ENCODE measurements at regions not wholly inside any gene's neighbourhood (a gene's known extent, or its start where the extent isn't known, plus 50 kb on each side); places are given as distances from the start of the nearest gene placed in this dataset.
"Not testable (repeated sequence)": the region's sequence is repeated elsewhere in the genome, so short reads cannot be mapped to it uniquely, and the experiment has no call there.

DNA sequence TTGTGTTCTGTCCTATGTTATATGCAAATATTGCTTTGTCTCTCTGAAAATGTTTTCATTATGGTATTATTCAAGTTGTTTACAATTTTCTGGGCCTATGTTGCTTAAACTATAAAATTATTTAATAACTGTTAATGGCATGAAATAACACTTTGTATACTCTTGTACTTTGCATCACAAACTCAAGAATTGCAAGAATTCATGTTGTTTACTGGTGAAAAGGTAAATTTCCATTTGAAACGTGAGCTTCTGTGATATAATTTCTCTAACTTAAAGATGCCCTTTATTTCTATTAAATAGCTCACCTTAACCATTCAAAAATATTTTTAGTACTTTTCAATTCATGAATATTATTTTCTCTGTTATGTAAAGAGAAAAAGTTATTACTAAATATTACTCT is 1504.2 kb downstream of the SUCLG1 start:
- no peaks in the 10 kb centered on the region for H3K36me3 ChIP-seq
- no peaks in the 10 kb centered on the region for H3K27me3 ChIP-seq
- no peaks in the 10 kb centered on the region for H3K9me3 ChIP-seq
- no peaks in the 10 kb centered on the region for H3K4me1 ChIP-seq (ENCODE audit: insufficient read depth)
- 47 to 62% (median 49%) methylated on average over 1 of the region's 1 CpG for WGBS, 3 donors
- H3K4me3 ChIP-seq = no peak overlapping the region
- no peak for TF ChIP-seq EP300 (IDR thresholded peaks at IDR 0.05)
- no peak for TF ChIP-seq POLR2A (IDR thresholded peaks at IDR 0.05)
- TF ChIP-seq, protein P1, sequence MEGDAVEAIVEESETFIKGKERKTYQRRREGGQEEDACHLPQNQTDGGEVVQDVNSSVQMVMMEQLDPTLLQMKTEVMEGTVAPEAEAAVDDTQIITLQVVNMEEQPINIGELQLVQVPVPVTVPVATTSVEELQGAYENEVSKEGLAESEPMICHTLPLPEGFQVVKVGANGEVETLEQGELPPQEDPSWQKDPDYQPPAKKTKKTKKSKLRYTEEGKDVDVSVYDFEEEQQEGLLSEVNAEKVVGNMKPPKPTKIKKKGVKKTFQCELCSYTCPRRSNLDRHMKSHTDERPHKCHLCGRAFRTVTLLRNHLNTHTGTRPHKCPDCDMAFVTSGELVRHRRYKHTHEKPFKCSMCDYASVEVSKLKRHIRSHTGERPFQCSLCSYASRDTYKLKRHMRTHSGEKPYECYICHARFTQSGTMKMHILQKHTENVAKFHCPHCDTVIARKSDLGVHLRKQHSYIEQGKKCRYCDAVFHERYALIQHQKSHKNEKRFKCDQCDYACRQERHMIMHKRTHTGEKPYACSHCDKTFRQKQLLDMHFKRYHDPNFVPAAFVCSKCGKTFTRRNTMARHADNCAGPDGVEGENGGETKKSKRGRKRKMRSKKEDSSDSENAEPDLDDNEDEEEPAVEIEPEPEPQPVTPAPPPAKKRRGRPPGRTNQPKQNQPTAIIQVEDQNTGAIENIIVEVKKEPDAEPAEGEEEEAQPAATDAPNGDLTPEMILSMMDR (IDR thresholded peaks at IDR 0.05) = no peak
- intact Hi-C loops (cut with DNase I) = no loop called here
- no peak overlapping the region for H3K27ac ChIP-seq
- DNase-seq = no peak

DNA sequence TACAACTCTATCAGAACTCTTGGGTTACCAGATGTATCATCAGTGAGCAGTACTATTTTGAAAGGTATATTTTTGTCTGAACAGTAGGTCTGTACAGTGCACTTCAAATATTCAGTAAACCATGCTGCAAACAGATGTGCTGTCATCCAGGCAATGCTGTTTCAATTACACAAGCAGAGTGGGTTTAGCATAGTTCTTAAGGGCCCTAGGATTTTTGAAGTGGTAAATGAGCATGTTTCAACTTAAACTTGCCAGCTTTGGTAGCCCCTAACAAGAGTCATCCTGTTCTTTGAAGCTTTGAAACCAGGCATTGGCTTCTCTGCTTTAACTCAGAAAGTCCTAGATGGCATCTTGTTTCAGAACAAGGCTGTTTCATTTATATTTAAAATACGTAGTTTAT is 1519.9 kb downstream of the SUCLG1 start:
- intact Hi-C loops (cut with DNase I) = no loop called here
- TF ChIP-seq, protein P1 (IDR thresholded peaks at IDR 0.05) = no peak
- no peak for TF ChIP-seq EP300 (IDR thresholded peaks at IDR 0.05)
- TF ChIP-seq POLR2A (IDR thresholded peaks at IDR 0.05) = no peak
- Histone ChIP-seq H3K36me3 (no peaks in the 10 kb centered on the region), H3K27ac (no peak overlapping the region), H3K4me1 (ENCODE audit: insufficient read depth) (no peaks in the 10 kb centered on the region), H3K9me3 (no peaks in the 10 kb centered on the region), H3K4me3 (no peak overlapping the region), H3K27me3 (no peaks in the 10 kb centered on the region)
- no peak for DNase-seq
- WGBS, 3 donors = 87 to 91% (median 90%) methylated on average over 1 of the region's 1 CpG

DNA sequence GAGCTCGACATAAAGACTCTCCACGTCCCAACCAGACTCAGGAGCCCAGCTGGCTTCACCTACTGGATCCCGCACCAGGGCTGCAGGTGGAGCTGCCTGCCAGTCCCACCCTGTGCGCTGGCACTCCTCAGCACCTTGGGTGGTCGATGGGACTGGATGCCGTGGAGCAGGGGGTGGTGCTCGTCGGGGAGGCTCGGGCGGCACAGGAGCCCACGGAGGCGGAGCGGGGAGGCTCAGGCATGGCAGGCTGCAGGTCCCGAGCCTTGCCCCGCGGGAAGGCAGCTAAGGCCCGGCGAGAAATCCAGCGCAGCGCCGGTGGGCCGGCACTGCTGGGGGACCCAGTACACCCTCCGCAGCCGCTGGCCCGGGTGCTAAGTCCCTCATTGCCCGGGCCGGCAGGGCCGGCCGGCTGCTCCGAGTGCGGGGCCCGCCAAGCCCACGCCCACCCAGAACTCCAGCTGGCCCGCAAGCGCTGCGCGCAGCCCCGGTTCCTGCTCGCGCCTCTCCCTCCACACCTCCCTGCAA is 1520.7 kb downstream of the SUCLG1 start:
- H3K4me1 ChIP-seq (ENCODE audit: insufficient read depth); H3K27me3 ChIP-seq; H3K9me3 ChIP-seq; H3K36me3 ChIP-seq; intact Hi-C loops (cut with DNase I); H3K4me3 ChIP-seq; DNase-seq; H3K27ac ChIP-seq: not testable (repeated sequence)
- WGBS, 3 donors = 96 to 98% (median 97%) methylated on average over 15 to 40 of the region's 40 CpGs

DNA sequence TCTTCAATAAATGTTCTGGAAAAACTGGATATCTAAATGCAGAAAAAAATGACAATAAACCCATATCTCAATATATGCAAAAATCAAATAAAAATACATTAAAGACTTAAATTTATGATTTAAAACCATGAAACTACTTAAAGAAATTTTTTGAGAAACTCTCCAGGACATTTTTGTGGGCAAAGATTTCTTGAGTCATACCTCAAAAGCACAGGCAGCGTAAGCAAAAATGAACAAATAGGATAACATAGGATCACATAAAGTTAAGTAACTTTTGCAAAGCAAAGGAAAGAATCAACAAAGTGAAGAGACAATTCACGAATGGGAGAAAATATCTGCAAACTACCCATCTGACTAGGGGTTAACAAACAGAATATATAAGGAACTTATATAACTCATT is 1545.5 kb downstream of the SUCLG1 start:
- intact Hi-C loops (cut with DNase I) = no loop called here
- Histone ChIP-seq H3K27me3 (no peaks in the 10 kb centered on the region), H3K27ac (no peak overlapping the region), H3K36me3 (no peaks in the 10 kb centered on the region), H3K4me1 (ENCODE audit: insufficient read depth) (no peaks in the 10 kb centered on the region), H3K4me3 (no peak overlapping the region), H3K9me3 (no peaks in the 10 kb centered on the region)
- DNase-seq = no peak
- 81 to 86% (median 85%) methylated on average over 2 of the region's 2 CpGs for WGBS, 3 donors
- TF ChIP-seq, protein P1 (IDR thresholded peaks at IDR 0.05) = no peak
- no peak for TF ChIP-seq EP300 (IDR thresholded peaks at IDR 0.05)
- no peak for TF ChIP-seq POLR2A (IDR thresholded peaks at IDR 0.05)

GRCh38 chr2:82896117-82896516 is 1563.0 kb downstream of the SUCLG1 start:
- H3K9me3 ChIP-seq = no peaks in the 10 kb centered on the region
- no peak overlapping the region for H3K27ac ChIP-seq
- no peak for DNase-seq
- intact Hi-C loops (cut with DNase I) = no loop called here
- no peak overlapping the region for H3K4me3 ChIP-seq
- TF ChIP-seq, protein P1 (IDR thresholded peaks at IDR 0.05) = no peak
- TF ChIP-seq POLR2A (IDR thresholded peaks at IDR 0.05) (no peak), EP300 (IDR thresholded peaks at IDR 0.05) (no peak)
- no peaks in the 10 kb centered on the region for H3K27me3 ChIP-seq
- no peaks in the 10 kb centered on the region for H3K36me3 ChIP-seq
- 83 to 87% (median 83%) methylated on average over 6 of the region's 6 CpGs for WGBS, 3 donors
- no peaks in the 10 kb centered on the region for H3K4me1 ChIP-seq (ENCODE audit: insufficient read depth)

Measured in ovary (tissue), 7 donors.